H1 (cell line): ENCODE measurements at regions not wholly inside any gene's neighbourhood (a gene's known extent, or its start where the extent isn't known, plus 50 kb on each side); places are given as distances from the start of the nearest gene placed in this dataset.

ENCODE experiments used
- CHD2 ChIP-seq: IDR thresholded peaks from 2 replicates; pipeline ENCODE4 v1.6.1; 2012; ENCODE audit warnings: low read length, improper control_type of control experiment
- KDM1A ChIP-seq: fragments of 200-600, 300-600 bp; sonication (generic); IDR thresholded peaks from 2 replicates; pipeline ENCODE4 v1.7.1; 2016; ENCODE audit warnings: mild to moderate bottlenecking, low read length, borderline replicate concordance
- RFX5 ChIP-seq: IDR thresholded peaks from 2 replicates; pipeline ENCODE4 v1.6.1; 2011; ENCODE audit warnings: low read depth, low read length, improper control_type of control experiment, borderline replicate concordance
- RNF2 ChIP-seq: fragments of 200-900, 300-1000 bp; sonication (generic); IDR thresholded peaks from 2 replicates; pipeline ENCODE4 v1.7.1; 2016; ENCODE audit warnings: borderline replicate concordance, low read depth, mild to moderate bottlenecking, antibody characterized with exemption, low read length; ENCODE audit not compliant: poor library complexity, severe bottlenecking; ENCODE audit errors: missing control alignments
- SP1 ChIP-seq: IDR thresholded peaks from 2 replicates; pipeline ENCODE4 v1.6.1; 2011; ENCODE audit warnings: low read depth, low read length
- SP2 ChIP-seq: IDR thresholded peaks from 2 replicates; pipeline ENCODE4 v1.6.1; 2012; ENCODE audit warnings: mild to moderate bottlenecking, low read length, inconsistent platforms

- TF ChIP-seq RFX5 (no peak), CHD2 (no peak), KDM1A (no peak), RNF2 (no peak), SP2 (no peak), SP1 (no peak)
Observed at GRCh38 chr6:44007818-44008621, 119.2 kb downstream of the MRPL14 start (continued).
